IMR-90 (cell line): ENCODE measurements at regions not wholly inside any gene's neighbourhood (a gene's known extent, or its start where the extent isn't known, plus 50 kb on each side); places are given as distances from the start of the nearest gene placed in this dataset.

Experiments
- ATAC-seq: fragments of 200-7000 bp; cut with Tn5 transposase; 2 replicates; pipeline ENCODE4 v1.9.1; 2020; ENCODE audit warnings: low read depth, mild to moderate bottlenecking, moderate library complexity
- BruUV-seq: library from RNA; stranded (reverse); fragments of 400-500 nt; replicated peaks from 2 replicates; lab custom pipeline; 2021; lab: Mats Ljungman, UMichigan
- CTCF ChIA-PET: fragments of 300-600 bp; formaldehyde crosslinking; extraction: SDS; loops from one replicate; lab custom pipeline; 2021; ENCODE audit warnings: antibody characterized with exemption; lab: Yijun Ruan, JAX
- POLR2A ChIA-PET: fragments of 300-600 bp; sonication (Branson Sonifier 250); formaldehyde crosslinking; loops from one replicate; lab custom pipeline; 2022; ENCODE audit warnings: antibody characterized with exemption; ENCODE audit not compliant: unreplicated experiment; lab: Charles Lee
- DNase-seq: peaks from one replicate; pipeline ENCODE4 v3.0.0; 2013
- H2AFZ ChIP-seq: replicated peaks from 2 replicates; pipeline ENCODE3; 2013; ENCODE audit warnings: low read length, mild to moderate bottlenecking; ENCODE audit not compliant: poor library complexity
- H2AK5ac ChIP-seq: 2 replicates; pipeline ENCODE4 v1.6.1; 2013; ENCODE audit warnings: low read depth, low read length, inconsistent platforms
- H2AK9ac ChIP-seq: replicated peaks from 2 replicates; pipeline ENCODE3; 2013; ENCODE audit warnings: mild to moderate bottlenecking, low read depth, low read length, moderate library complexity; ENCODE audit not compliant: poor library complexity
- H2BK120ac ChIP-seq: 2 replicates; pipeline ENCODE4 v1.6.1; 2013; ENCODE audit warnings: low read depth, low read length, inconsistent platforms
- H2BK15ac ChIP-seq: 3 replicates; pipeline ENCODE4 v1.6.1; 2013; ENCODE audit warnings: low read depth, low read length, inconsistent platforms
- H2BK20ac ChIP-seq: 2 replicates; pipeline ENCODE4 v1.6.1; 2013; ENCODE audit warnings: low read depth, mild to moderate bottlenecking, inconsistent platforms, low read length, moderate library complexity
- H2BK5ac ChIP-seq: 2 replicates; pipeline ENCODE4 v1.6.1; 2013; ENCODE audit warnings: mild to moderate bottlenecking, low read depth, low read length, inconsistent platforms; ENCODE audit not compliant: poor library complexity, severe bottlenecking
- H3K14ac ChIP-seq: replicated peaks from 2 replicates; pipeline ENCODE4 v1.6.1; 2013; ENCODE audit warnings: low read depth, low read length, inconsistent platforms
- H3K18ac ChIP-seq: 2 replicates; pipeline ENCODE4 v1.6.1; 2013; ENCODE audit warnings: low read depth, low read length, control low read depth
- H3K23ac ChIP-seq: 2 replicates; pipeline ENCODE4 v1.6.1; 2013; ENCODE audit warnings: low read depth, low read length, inconsistent platforms
- H3K27ac ChIP-seq: 2 replicates; pipeline ENCODE4 v1.5.1; 2013; ENCODE audit warnings: mild to moderate bottlenecking, control low read depth, low read length; ENCODE audit not compliant: insufficient read depth
- H3K27me3 ChIP-seq: 2 replicates; pipeline ENCODE4 v1.6.1; 2013; ENCODE audit warnings: low read length; ENCODE audit not compliant: control insufficient read depth, insufficient read depth
- H3K36me3 ChIP-seq: 2 replicates; pipeline ENCODE4 v1.6.1; 2013; ENCODE audit warnings: low read length, mixed read lengths; ENCODE audit not compliant: control insufficient read depth, insufficient read depth
- H3K4ac ChIP-seq: 2 replicates; pipeline ENCODE4 v1.6.1; 2013; ENCODE audit warnings: low read depth, low read length, inconsistent platforms
- H3K4me1 ChIP-seq: 2 replicates; pipeline ENCODE4 v1.6.1; 2013; ENCODE audit warnings: low read length, mixed read lengths; ENCODE audit not compliant: control insufficient read depth, insufficient read depth
- H3K4me2 ChIP-seq: 2 replicates; pipeline ENCODE4 v1.6.1; 2013; ENCODE audit warnings: low read depth, mild to moderate bottlenecking, control low read depth, low read length, moderate library complexity
- H3K4me3 ChIP-seq: 2 replicates; pipeline ENCODE4 v1.5.1; 2013; ENCODE audit warnings: low read depth, mild to moderate bottlenecking, control low read depth, low read length, moderate library complexity; ENCODE audit not compliant: insufficient read depth
- H3K56ac ChIP-seq: 2 replicates; pipeline ENCODE4 v1.6.1; 2013; ENCODE audit warnings: low read length, inconsistent platforms; ENCODE audit not compliant: insufficient read depth; ENCODE audit errors: extremely low read depth
- H3K79me1 ChIP-seq, 2 experiments: 2 replicates each; pipeline ENCODE4 v1.6.1; 2013; ENCODE audit warnings: low read length in 2 of 2, inconsistent platforms in 1 of 2, low read depth in 1 of 2
- H3K9ac ChIP-seq: 2 replicates; pipeline ENCODE4 v1.6.1; 2013; ENCODE audit warnings: low read depth, low read length, control low read depth
- H3K9me1 ChIP-seq: 2 replicates; pipeline ENCODE4 v1.6.1; 2013; ENCODE audit warnings: low read length, inconsistent platforms; ENCODE audit not compliant: insufficient read depth
- H3K9me3 ChIP-seq: 2 replicates; pipeline ENCODE4 v1.6.1; 2013; ENCODE audit warnings: low read length; ENCODE audit not compliant: control insufficient read depth, insufficient read depth
- H4K20me1 ChIP-seq: 2 replicates; pipeline ENCODE4 v1.6.1; 2013; ENCODE audit warnings: low read length, inconsistent platforms; ENCODE audit not compliant: insufficient read depth
- H4K5ac ChIP-seq: 2 replicates; pipeline ENCODE4 v1.6.1; 2013; ENCODE audit warnings: mild to moderate bottlenecking, low read depth, low read length, control low read depth
- H4K8ac ChIP-seq, 2 experiments: 2 replicates each; pipeline ENCODE4 v1.6.1; 2013; ENCODE audit warnings: low read depth in 2 of 2, low read length in 2 of 2, control low read depth in 1 of 2, inconsistent platforms in 1 of 2
- H4K91ac ChIP-seq: 2 replicates; pipeline ENCODE4 v1.6.1; 2013; ENCODE audit warnings: low read depth, low read length, inconsistent platforms; ENCODE audit not compliant: insufficient read depth
- BHLHE40 ChIP-seq: fragments of 150-350 bp; IDR thresholded peaks from 2 replicates; pipeline ENCODE4 v1.6.1; 2016; ENCODE audit warnings: mild to moderate bottlenecking, low read depth, low read length
- CEBPB ChIP-seq: IDR thresholded peaks from 2 replicates; pipeline ENCODE4 v1.6.1; 2012; ENCODE audit warnings: low read depth, low read length, improper control_type of control experiment
- CHD1 ChIP-seq: IDR thresholded peaks from 2 replicates; pipeline ENCODE4 v1.6.1; 2012; ENCODE audit warnings: low read depth, low read length, improper control_type of control experiment
- CTCF ChIP-seq: conservative IDR thresholded peaks from 2 replicates; pipeline ENCODE4 v1.5.1; 2012; ENCODE audit warnings: mild to moderate bottlenecking, low read depth, low read length, improper control_type of control experiment
- FOS ChIP-seq: fragments of 150-350 bp; IDR thresholded peaks from 2 replicates; pipeline ENCODE4 v1.6.1; 2016; ENCODE audit warnings: low read depth, low read length
- MAFK ChIP-seq: IDR thresholded peaks from 2 replicates; pipeline ENCODE4 v1.6.1; 2012; ENCODE audit warnings: low read depth, low read length, improper control_type of control experiment
- MAZ ChIP-seq: IDR thresholded peaks from 2 replicates; pipeline ENCODE4 v1.6.1; 2012; ENCODE audit warnings: low read depth, mild to moderate bottlenecking, low read length, improper control_type of control experiment, moderate library complexity, borderline replicate concordance
- MXI1 ChIP-seq: IDR thresholded peaks from 2 replicates; pipeline ENCODE4 v1.6.1; 2012; ENCODE audit warnings: low read depth, mild to moderate bottlenecking, low read length, moderate library complexity, borderline replicate concordance
- NFE2L2 ChIP-seq: fragments of 150-350 bp; IDR thresholded peaks from 2 replicates; pipeline ENCODE4 v1.6.1; 2016; ENCODE audit warnings: low read depth, mild to moderate bottlenecking, low read length
- POLR2A ChIP-seq: IDR thresholded peaks from 2 replicates; pipeline ENCODE4 v1.6.1; 2012; ENCODE audit warnings: mild to moderate bottlenecking, low read depth, low read length
- RAD21 ChIP-seq: IDR thresholded peaks from 2 replicates; pipeline ENCODE4 v1.6.1; 2012; ENCODE audit warnings: low read length, improper control_type of control experiment
- RCOR1 ChIP-seq: IDR thresholded peaks from 2 replicates; pipeline ENCODE4 v1.6.1; 2012; ENCODE audit warnings: mild to moderate bottlenecking, low read length, improper control_type of control experiment; ENCODE audit not compliant: insufficient replicate concordance
- RFX5 ChIP-seq: IDR thresholded peaks from 2 replicates; pipeline ENCODE4 v1.8.0; 2012; ENCODE audit warnings: low read depth, mild to moderate bottlenecking, low read length, moderate library complexity
- SMC3 ChIP-seq: fragments of 150-350 bp; IDR thresholded peaks from 2 replicates; pipeline ENCODE4 v1.6.1; 2016; ENCODE audit warnings: low read depth, mild to moderate bottlenecking, antibody characterized with exemption, low read length, moderate library complexity
- WGBS, 2 experiments: methylation state at CpG; one replicate each; pipeline versions ENCODE4 v1.1.5 to v1.1.7; 2013; ENCODE audit warnings: missing lambda C conversion rate in 2 of 2; ENCODE audit not compliant: insufficient read length in 1 of 2; ENCODE audit errors: extremely low coverage in 2 of 2; 5-methylcytosine and 5-hydroxymethylcytosine counted together
- dilution Hi-C: fragments of 300-500 bp; cut with HindIII; formaldehyde crosslinking; loops from one replicate; pipeline ENCODE4 v1.14.3; 2018; ENCODE audit warnings: low sequenced_read_pairs; ENCODE audit not compliant: unreplicated experiment
- in situ Hi-C: fragments of 300-500 bp; cut with MboI; formaldehyde crosslinking; loops from 3 replicates; pipeline ENCODE4 v1.14.3; 2019; ENCODE audit warnings: low sequenced_read_pairs, inconsistent platforms, mixed read lengths
- intact Hi-C: fragments of 100-400 bp; cut with micrococcal nuclease; formaldehyde crosslinking; loops from 2 replicates; pipeline ENCODE4 v1.10.0; 2022
- TF ChIP-seq, protein P1 (sequence below): fragments of 150-350 bp; IDR thresholded peaks from 2 replicates; pipeline ENCODE4 v1.6.1; 2017; ENCODE audit warnings: mild to moderate bottlenecking, antibody characterized with exemption, low read length, low read depth

DNA sequence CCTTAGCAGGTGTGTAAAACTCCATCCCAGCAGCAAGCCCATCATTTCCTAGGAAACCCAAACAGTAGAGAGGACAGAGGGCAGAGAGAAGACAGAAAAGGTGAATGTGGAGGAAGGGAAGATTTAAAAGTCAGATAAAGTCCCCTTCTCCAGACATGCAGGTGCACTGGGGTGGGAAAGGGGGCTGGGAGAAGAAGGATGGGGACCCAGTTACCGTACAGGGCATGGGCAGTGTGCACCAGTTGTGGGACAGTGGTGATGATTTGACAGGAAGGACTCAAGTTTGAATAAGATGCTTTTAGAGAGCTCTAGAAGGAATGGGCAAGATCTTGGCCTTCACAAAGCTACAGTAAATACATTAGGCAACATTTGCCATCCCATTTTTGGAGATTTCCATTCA lies 110.7 kb upstream of the PLXNA4 start:
- Histone ChIP-seq H2AK9ac (no peak overlapping the region), H2BK5ac (no peak overlapping the region), H3K56ac (no peak overlapping the region), H3K4me2 (no peak overlapping the region), H2BK15ac (no peak overlapping the region), H2AFZ (no peak overlapping the region), H4K91ac (no peak overlapping the region), H2AK5ac (no peak overlapping the region), H4K8ac (no peak overlapping the region), H3K4me1 (no peaks in the 10 kb centered on the region), H4K5ac (no peak overlapping the region), H4K20me1 (no peaks in the 10 kb centered on the region), H3K4ac (no peak overlapping the region), H3K4me3 (no peak overlapping the region), H3K14ac (no peak overlapping the region), H3K27me3 (peaks cover 4% of the 10 kb centered on the region; the same call in 1 of the 2 replicates), H3K27ac (no peak overlapping the region), H3K18ac (no peak overlapping the region), H3K9me1 (no peaks in the 10 kb centered on the region), H3K79me1 (no peaks in the 10 kb centered on the region), H2BK20ac (no peak overlapping the region), H2BK120ac (no peak overlapping the region), H3K36me3 (no peaks in the 10 kb centered on the region), H3K9ac (no peak overlapping the region), H3K23ac (no peak overlapping the region), H3K9me3 (no peaks in the 10 kb centered on the region)
- TF ChIP-seq MXI1 (no peak), BHLHE40 (no peak), NFE2L2 (no peak), FOS (no peak), CTCF (no peak), POLR2A (no peak), SMC3 (no peak), MAZ (no peak), CEBPB (no peak), CHD1 (no peak), RFX5 (no peak), MAFK (no peak), RAD21 (no peak), RCOR1 (no peak)
- TF ChIP-seq, protein P1, sequence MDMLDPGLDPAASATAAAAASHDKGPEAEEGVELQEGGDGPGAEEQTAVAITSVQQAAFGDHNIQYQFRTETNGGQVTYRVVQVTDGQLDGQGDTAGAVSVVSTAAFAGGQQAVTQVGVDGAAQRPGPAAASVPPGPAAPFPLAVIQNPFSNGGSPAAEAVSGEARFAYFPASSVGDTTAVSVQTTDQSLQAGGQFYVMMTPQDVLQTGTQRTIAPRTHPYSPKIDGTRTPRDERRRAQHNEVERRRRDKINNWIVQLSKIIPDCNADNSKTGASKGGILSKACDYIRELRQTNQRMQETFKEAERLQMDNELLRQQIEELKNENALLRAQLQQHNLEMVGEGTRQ: no peak
- ChIA-PET POLR2A (no interaction called here), CTCF (no interaction called here)
- in situ Hi-C loops (no loop called here), intact Hi-C loops (no loop called here), dilution Hi-C loops (no loop called here)
- DNase-seq: no peak
- no TSS peak for BruUV-seq
- no CpG with 5 or more reads among the region's 1 CpG for WGBS, 2 experiments
- ATAC-seq: no peak
